Neural progenitor cell (in vitro differentiated cells): ENCODE measurements at regions not wholly inside any gene's neighbourhood (a gene's known extent, or its start where the extent isn't known, plus 50 kb on each side); places are given as distances from the start of the nearest gene placed in this dataset.

ENCODE experiments used
- EZH2 ChIP-seq: fragments of 200-600 bp; sonication (generic); IDR thresholded peaks from 2 replicates; pipeline ENCODE4 v1.6.1; 2017; ENCODE audit warnings: antibody characterized with exemption, mild to moderate bottlenecking, moderate library complexity
- TF ChIP-seq, protein P1 (sequence below): fragments of 200-600 bp; sonication (generic); IDR thresholded peaks from 2 replicates; pipeline ENCODE4 v1.5.1; 2017; ENCODE audit warnings: antibody characterized with exemption, mild to moderate bottlenecking

DNA sequence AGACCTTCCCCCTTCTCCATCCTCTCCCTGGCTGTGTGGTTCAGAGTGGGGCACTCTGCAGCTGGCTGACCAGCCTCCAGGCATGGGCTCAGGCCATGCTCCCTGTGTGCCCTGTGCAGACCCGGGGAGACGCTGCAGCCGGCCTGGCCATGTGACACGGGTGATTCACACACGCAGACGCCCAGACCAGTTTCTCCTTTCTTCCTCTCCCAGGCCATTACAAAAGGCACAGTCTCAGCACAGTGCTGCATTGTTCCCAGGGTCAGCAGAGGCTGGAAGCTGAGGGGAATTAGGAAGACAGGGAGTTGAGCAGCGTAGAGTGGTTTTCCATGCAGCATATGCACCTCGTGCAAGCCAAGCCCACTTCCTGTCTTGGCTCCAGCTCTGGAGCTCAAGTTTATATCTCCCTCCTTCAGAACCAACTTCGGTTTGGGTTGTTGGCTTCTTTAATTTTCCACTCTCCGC, 288.5 kb downstream of the TNS1 start:
- TF ChIP-seq, protein P1, sequence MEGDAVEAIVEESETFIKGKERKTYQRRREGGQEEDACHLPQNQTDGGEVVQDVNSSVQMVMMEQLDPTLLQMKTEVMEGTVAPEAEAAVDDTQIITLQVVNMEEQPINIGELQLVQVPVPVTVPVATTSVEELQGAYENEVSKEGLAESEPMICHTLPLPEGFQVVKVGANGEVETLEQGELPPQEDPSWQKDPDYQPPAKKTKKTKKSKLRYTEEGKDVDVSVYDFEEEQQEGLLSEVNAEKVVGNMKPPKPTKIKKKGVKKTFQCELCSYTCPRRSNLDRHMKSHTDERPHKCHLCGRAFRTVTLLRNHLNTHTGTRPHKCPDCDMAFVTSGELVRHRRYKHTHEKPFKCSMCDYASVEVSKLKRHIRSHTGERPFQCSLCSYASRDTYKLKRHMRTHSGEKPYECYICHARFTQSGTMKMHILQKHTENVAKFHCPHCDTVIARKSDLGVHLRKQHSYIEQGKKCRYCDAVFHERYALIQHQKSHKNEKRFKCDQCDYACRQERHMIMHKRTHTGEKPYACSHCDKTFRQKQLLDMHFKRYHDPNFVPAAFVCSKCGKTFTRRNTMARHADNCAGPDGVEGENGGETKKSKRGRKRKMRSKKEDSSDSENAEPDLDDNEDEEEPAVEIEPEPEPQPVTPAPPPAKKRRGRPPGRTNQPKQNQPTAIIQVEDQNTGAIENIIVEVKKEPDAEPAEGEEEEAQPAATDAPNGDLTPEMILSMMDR: no peak
- no peak for TF ChIP-seq EZH2
